SK-N-SH (cell line): ENCODE measurements at regions not wholly inside any gene's neighbourhood (a gene's known extent, or its start where the extent isn't known, plus 50 kb on each side); places are given as distances from the start of the nearest gene placed in this dataset.

ENCODE experiments used
- CTCF ChIA-PET: fragments of 300-600, 350-600 bp; formaldehyde crosslinking; extraction: SDS; loops from one replicate; lab custom pipeline; 2021; lab: Yijun Ruan, JAX
- POLR2A ChIA-PET: fragments of 350-600 bp; sonication (Branson Sonifier 250); formaldehyde crosslinking; extraction: SDS; loops from one replicate; lab custom pipeline; 2020; ENCODE audit warnings: antibody characterized with exemption, inconsistent platforms; lab: Yijun Ruan, JAX
- DNase-seq: peaks from one replicate; pipeline ENCODE4 v3.0.0; 2012
- H2AFZ ChIP-seq: fragments of 200-600 bp; sonication (generic); 2 replicates; pipeline ENCODE4 v1.8.1; 2016; ENCODE audit warnings: antibody characterized with exemption, mild to moderate bottlenecking, low read depth
- H3F3A ChIP-seq: fragments of 200-600 bp; sonication (generic); replicated peaks from 2 replicates; pipeline ENCODE3; 2016; ENCODE audit warnings: antibody characterized with exemption, mild to moderate bottlenecking; ENCODE audit not compliant: insufficient read depth
- H3K27ac ChIP-seq, 2 experiments: fragments of 200-500 bp in 1 of 2; fragments of 200-600 bp in 1 of 2; sonication (Bioruptor generic) in 1 of 2; sonication (generic), shearing (Covaris generic) in 1 of 2; 2 replicates each; pipeline versions ENCODE4 v1.5.1 to v1.6.1; 2014 to 2016; ENCODE audit warnings: low read depth in 2 of 2, inconsistent platforms in 1 of 2, low read length in 1 of 2, mild to moderate bottlenecking in 1 of 2, mixed read lengths in 1 of 2
- H3K27me3 ChIP-seq: fragments of 200-600 bp; sonication (generic), shearing (Covaris generic); 2 replicates; pipeline ENCODE4 v1.6.1; 2016; ENCODE audit warnings: mixed run types; ENCODE audit not compliant: insufficient read depth
- H3K36me3 ChIP-seq, 2 experiments: fragments of 200-500 bp in 1 of 2; fragments of 200-600 bp in 1 of 2; sonication (Bioruptor generic) in 1 of 2; sonication (generic) in 1 of 2; replicated peaks in 1 of 2; 2 replicates each; pipeline versions ENCODE3 to v1.5.1; 2014 to 2016; ENCODE audit warnings: low read length in 1 of 2, mild to moderate bottlenecking in 1 of 2; ENCODE audit not compliant: insufficient read depth in 2 of 2, control insufficient read depth in 1 of 2
- H3K4me1 ChIP-seq, 2 experiments: fragments of 200-500 bp in 1 of 2; fragments of 200-600 bp in 1 of 2; sonication (Bioruptor generic) in 1 of 2; sonication (generic), shearing (Covaris generic) in 1 of 2; 2 replicates each; pipeline versions ENCODE4 v1.5.1 to v1.6.1; 2014 to 2016; ENCODE audit warnings: low read depth in 1 of 2, low read length in 1 of 2, mixed run types in 1 of 2; ENCODE audit not compliant: insufficient read depth in 2 of 2, control insufficient read depth in 1 of 2
- H3K4me2 ChIP-seq: fragments of 200-600 bp; sonication (generic), shearing (Covaris generic); 2 replicates; pipeline ENCODE4 v1.6.1; 2017; ENCODE audit warnings: mixed run types
- H3K4me3 ChIP-seq, 2 experiments: fragments of 200-500 bp in 1 of 2; fragments of 200-600 bp in 1 of 2; sonication (Bioruptor generic) in 1 of 2; sonication (generic), shearing (Covaris generic) in 1 of 2; 2 replicates each; pipeline versions ENCODE4 v1.5.1 to v1.8.1; 2014 to 2016; ENCODE audit warnings: low read depth in 2 of 2, inconsistent platforms in 1 of 2, low read length in 1 of 2, mild to moderate bottlenecking in 1 of 2, mixed read lengths in 1 of 2, moderate library complexity in 1 of 2
- H3K79me2 ChIP-seq: fragments of 200-600 bp; sonication (generic); 2 replicates; pipeline ENCODE4 v1.8.1; 2017; ENCODE audit warnings: mild to moderate bottlenecking; ENCODE audit not compliant: insufficient read depth
- H3K9ac ChIP-seq: fragments of 200-600 bp; sonication (generic); 2 replicates; pipeline ENCODE4 v1.6.1; 2017; ENCODE audit warnings: mixed run types
- H3K9me2 ChIP-seq: fragments of 200-600 bp; sonication (generic); 2 replicates; pipeline ENCODE4 v1.6.1; 2017; ENCODE audit warnings: mixed run types
- H3K9me3 ChIP-seq: fragments of 200-600 bp; sonication (generic); 2 replicates; pipeline ENCODE4 v1.6.1; 2017; ENCODE audit warnings: mixed run types, mild to moderate bottlenecking, moderate library complexity
- H4K20me1 ChIP-seq: fragments of 200-600 bp; sonication (generic); 2 replicates; pipeline ENCODE4 v1.6.1; 2017; ENCODE audit warnings: mild to moderate bottlenecking, mixed run types; ENCODE audit not compliant: insufficient read depth
- CHD2 ChIP-seq: fragments of 150-350 bp; IDR thresholded peaks from 2 replicates; pipeline ENCODE4 v1.6.1; 2018; ENCODE audit warnings: low read length; ENCODE audit not compliant: partially characterized antibody
- CTCF ChIP-seq: fragments of 200-600 bp; sonication (generic); IDR thresholded peaks from 2 replicates; pipeline ENCODE4 v1.6.1; 2017; ENCODE audit warnings: antibody characterized with exemption, mild to moderate bottlenecking, moderate library complexity
- ELF1 ChIP-seq: IDR thresholded peaks from 2 replicates; pipeline ENCODE4 v1.4.0; 2012
- EZH2phosphoT487 ChIP-seq: fragments of 200-600 bp; sonication (generic); IDR thresholded peaks from 2 replicates; pipeline ENCODE4 v1.6.1; 2017; ENCODE audit warnings: low read depth, mixed run types, mild to moderate bottlenecking, antibody characterized with exemption, moderate library complexity, borderline replicate concordance
- FOSL2 ChIP-seq: IDR thresholded peaks from 2 replicates; pipeline ENCODE4 v1.4.0; 2012; ENCODE audit warnings: low read depth, mild to moderate bottlenecking, moderate library complexity, borderline replicate concordance
- FOXM1 ChIP-seq: IDR thresholded peaks from 2 replicates; pipeline ENCODE4 v1.4.0; 2012; ENCODE audit warnings: low read depth, mild to moderate bottlenecking
- GABPA ChIP-seq: IDR thresholded peaks from 2 replicates; pipeline ENCODE4 v1.4.0; 2012; ENCODE audit warnings: low read depth, mild to moderate bottlenecking
- IRF3 ChIP-seq: fragments of 150-350 bp; IDR thresholded peaks from 2 replicates; pipeline ENCODE4 v1.6.1; 2016; ENCODE audit warnings: mild to moderate bottlenecking, low read depth, low read length
- NFIC ChIP-seq: IDR thresholded peaks from 2 replicates; pipeline ENCODE4 v1.4.0; 2012; ENCODE audit warnings: borderline replicate concordance
- PBX3 ChIP-seq: IDR thresholded peaks from 2 replicates; pipeline ENCODE4; 2012
- POLR2AphosphoS5 ChIP-seq: IDR thresholded peaks from 2 replicates; pipeline ENCODE4 v1.6.1; 2012; ENCODE audit warnings: low read depth, low read length
- RXRA ChIP-seq: IDR thresholded peaks from 2 replicates; pipeline ENCODE4 v1.4.0; 2012; ENCODE audit warnings: low read depth, mild to moderate bottlenecking, borderline replicate concordance
- SMC3 ChIP-seq: IDR thresholded peaks from 2 replicates; pipeline ENCODE4 v1.6.1; 2012; ENCODE audit warnings: low read depth, low read length, improper control_type of control experiment
- TEAD4 ChIP-seq: IDR thresholded peaks from 2 replicates; pipeline ENCODE4 v1.4.0; 2012; ENCODE audit warnings: mild to moderate bottlenecking, borderline replicate concordance; ENCODE audit not compliant: insufficient read depth
- USF1 ChIP-seq: IDR thresholded peaks from 2 replicates; pipeline ENCODE4 v1.4.0; 2012; ENCODE audit warnings: low read depth, borderline replicate concordance
- USF2 ChIP-seq: fragments of 150-350 bp; IDR thresholded peaks from 2 replicates; pipeline ENCODE4 v1.6.1; 2017; ENCODE audit warnings: antibody characterized with exemption, low read length, low read depth, borderline replicate concordance
- YY1 ChIP-seq: IDR thresholded peaks from 2 replicates; pipeline ENCODE4 v1.4.0; 2012; ENCODE audit warnings: low read depth, mild to moderate bottlenecking
- ZBTB33 ChIP-seq: IDR thresholded peaks from 2 replicates; pipeline ENCODE4 v1.4.0; 2012; ENCODE audit warnings: low read depth, borderline replicate concordance
- WGBS: methylation state at CpG from one replicate; pipeline ENCODE4 v1.1.6; 2017; ENCODE audit warnings: low lambda C conversion rate; 5-methylcytosine and 5-hydroxymethylcytosine counted together

GRCh38 chrX:42107495-42108488, 184.4 kb upstream of the CASK start:
- ChIA-PET CTCF (no interaction called here), POLR2A (no interaction called here)
- WGBS, result 15% methylated on average over 8 of the region's 8 CpGs
- Histone ChIP-seq H3K27ac (no peak overlapping the region), H3K9me2 (no peaks in the 10 kb centered on the region), H3K4me2 (no peak overlapping the region), H3K9me3 (no peaks in the 10 kb centered on the region), H3K36me3 (no peaks in the 10 kb centered on the region), H3K4me1 (no peaks in the 10 kb centered on the region), H3K79me2 (no peaks in the 10 kb centered on the region), H3K4me3 (no peak overlapping the region), H2AFZ (no peak overlapping the region), H3K27me3 (no peaks in the 10 kb centered on the region), H3K9ac (no peak overlapping the region), H3F3A (no peaks in the 10 kb centered on the region), H4K20me1 (no peaks in the 10 kb centered on the region)
- no peak for DNase-seq
- no peak for TF ChIP-seq RXRA
- no peak for TF ChIP-seq EZH2phosphoT487
- TF ChIP-seq FOXM1, result no peak
- no peak for TF ChIP-seq NFIC
- TF ChIP-seq CTCF, result no peak
- no peak for TF ChIP-seq SMC3
- no peak for TF ChIP-seq YY1
- no peak for TF ChIP-seq CHD2
- TF ChIP-seq POLR2AphosphoS5, result no peak
- TF ChIP-seq PBX3, result no peak
- TF ChIP-seq TEAD4, result no peak
- no peak for TF ChIP-seq USF1
- no peak for TF ChIP-seq GABPA
- no peak for TF ChIP-seq FOSL2
- TF ChIP-seq IRF3, result no peak
- TF ChIP-seq ELF1, result no peak
- no peak for TF ChIP-seq ZBTB33
- TF ChIP-seq USF2, result no peak
